Type B pancreatic cell (in vitro differentiated cells): ENCODE measurements at regions not wholly inside any gene's neighbourhood (a gene's known extent, or its start where the extent isn't known, plus 50 kb on each side); places are given as distances from the start of the nearest gene placed in this dataset.
A peak's percentile ranks its signal among the peaks of the same experiment; 100 is the strongest.

Experiments
- DNase-seq: peaks from one replicate; pipeline ENCODE4 v3.0.0; 2021; ENCODE audit warnings: mixed read lengths; ENCODE audit not compliant: unreplicated experiment; ENCODE audit errors: extremely low spot score
- H3K27ac Mint-ChIP-seq: 2 replicates; pipeline ENCODE4 v1.8.0; 2021; ENCODE audit warnings: mild to moderate bottlenecking, mixed read lengths
- H3K27me3 Mint-ChIP-seq: 2 replicates; pipeline ENCODE4 v1.8.0; 2021; ENCODE audit warnings: mixed read lengths
- H3K36me3 Mint-ChIP-seq: 2 replicates; pipeline ENCODE4 v1.8.0; 2021; ENCODE audit warnings: mixed read lengths
- H3K4me1 Mint-ChIP-seq: one replicate; pipeline ENCODE4 v1.8.0; 2021; ENCODE audit warnings: mixed read lengths; ENCODE audit not compliant: unreplicated experiment
- H3K4me3 Mint-ChIP-seq: 2 replicates; pipeline ENCODE4 v1.8.0; 2021; ENCODE audit warnings: mild to moderate bottlenecking, mixed read lengths
- H3K9me3 Mint-ChIP-seq: 2 replicates; pipeline ENCODE4 v1.8.0; 2021; ENCODE audit warnings: mixed read lengths
- CTCF ChIP-seq: fragments of 200-600 bp; sonication (generic); conservative IDR thresholded peaks from 2 replicates; pipeline ENCODE4 v1.5.0; 2021; ENCODE audit warnings: antibody characterized with exemption, mild to moderate bottlenecking

DNA sequence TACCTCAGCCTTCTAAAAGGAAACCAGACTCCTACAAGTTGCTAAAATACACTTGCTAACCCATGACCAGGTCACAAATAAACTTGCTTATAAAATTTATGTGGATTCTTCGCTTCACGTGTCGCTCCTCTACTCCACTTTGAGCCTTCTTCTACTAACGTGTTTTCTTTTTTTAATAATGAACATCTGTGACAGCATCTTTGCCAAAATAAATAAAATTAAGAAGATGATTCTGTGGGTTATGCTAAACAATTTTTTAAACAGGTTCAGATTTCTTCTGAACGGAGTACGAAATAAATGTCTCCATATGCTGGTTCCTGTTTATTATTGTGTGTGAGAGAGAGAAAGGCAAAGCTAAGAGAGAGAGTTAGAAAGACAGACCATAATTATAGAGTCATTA is 735.8 kb downstream of the LTN1 start:
- no peak for DNase-seq
- no peak overlapping the region for H3K4me3 Mint-ChIP-seq
- H3K9me3 Mint-ChIP-seq, result peaks cover 4% of the 10 kb centered on the region
- no peak for TF ChIP-seq CTCF
- peaks cover 3% of the 10 kb centered on the region for H3K36me3 Mint-ChIP-seq
- H3K27me3 Mint-ChIP-seq, result no peaks in the 10 kb centered on the region
- H3K4me1 Mint-ChIP-seq, result peaks cover 29% of the 10 kb centered on the region
- H3K27ac Mint-ChIP-seq, result peak overlapping the region; percentile 33

DNA sequence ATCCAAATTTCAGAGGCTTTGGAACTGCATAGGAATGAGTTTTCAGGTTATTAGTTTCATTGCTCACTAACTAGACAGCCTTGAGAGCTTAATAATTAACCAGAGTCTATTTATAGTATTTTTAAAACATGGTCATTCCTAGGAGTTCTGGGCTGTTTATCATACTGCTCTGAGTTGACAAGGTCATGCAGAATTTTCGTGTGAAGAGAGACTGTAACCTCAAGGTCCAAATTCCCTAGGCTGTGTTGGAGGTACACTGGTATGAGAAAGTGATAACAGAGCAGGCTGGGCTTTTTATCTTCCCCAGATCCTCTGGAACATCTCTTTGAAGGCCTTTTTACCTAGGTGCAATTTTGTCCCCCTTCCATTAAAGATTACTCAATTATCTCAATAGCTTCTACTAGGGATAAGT is 736.3 kb downstream of the LTN1 start:
- Mint-ChIP-seq H3K27me3 (no peaks in the 10 kb centered on the region), H3K27ac (peak overlapping the region; percentile 33), H3K4me3 (no peak overlapping the region), H3K9me3 (peaks cover 4% of the 10 kb centered on the region), H3K4me1 (peaks cover 29% of the 10 kb centered on the region), H3K36me3 (peaks cover 3% of the 10 kb centered on the region)
- no peak for DNase-seq
- TF ChIP-seq CTCF, result no peak

GRCh38 chr21:28253961-28254360 is 738.7 kb downstream of the LTN1 start:
- Mint-ChIP-seq H3K36me3 (peaks cover 3% of the 10 kb centered on the region), H3K9me3 (peaks cover 4% of the 10 kb centered on the region), H3K4me3 (no peak overlapping the region), H3K27me3 (no peaks in the 10 kb centered on the region), H3K27ac (peak overlapping the region; percentile 18), H3K4me1 (peaks cover 34% of the 10 kb centered on the region)
- no peak for TF ChIP-seq CTCF
- no peak for DNase-seq

GRCh38 chr21:28253338-28253737 is 739.3 kb downstream of the LTN1 start:
- Mint-ChIP-seq H3K9me3 (peaks cover 4% of the 10 kb centered on the region), H3K4me1 (peaks cover 29% of the 10 kb centered on the region), H3K36me3 (peaks cover 3% of the 10 kb centered on the region), H3K27ac (peak overlapping the region; percentile 18), H3K27me3 (no peaks in the 10 kb centered on the region), H3K4me3 (no peak overlapping the region)
- no peak for DNase-seq
- no peak for TF ChIP-seq CTCF

DNA sequence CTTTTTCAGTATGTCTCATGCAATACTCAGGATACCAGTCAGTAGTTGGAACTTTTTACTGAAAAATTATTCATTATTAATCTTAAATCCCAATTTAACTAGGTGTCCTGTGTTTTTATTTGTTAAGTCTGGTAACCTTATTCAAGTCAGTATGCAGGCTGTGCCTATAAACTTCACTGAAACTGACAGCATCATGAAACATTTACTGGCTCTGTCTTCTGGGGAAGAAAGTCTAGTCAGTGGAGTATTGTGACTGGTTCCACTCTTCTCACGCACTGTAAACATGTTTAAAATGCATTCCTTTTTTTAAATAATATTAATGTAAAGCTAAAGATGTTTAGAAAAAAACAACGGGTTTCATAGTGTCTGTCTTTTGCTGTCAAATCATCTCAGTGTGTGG is 739.7 kb downstream of the LTN1 start:
- Mint-ChIP-seq H3K4me3 (no peak overlapping the region), H3K36me3 (peaks cover under 1% of the 10 kb centered on the region), H3K9me3 (peaks cover under 1% of the 10 kb centered on the region), H3K27me3 (no peaks in the 10 kb centered on the region), H3K4me1 (peaks cover 25% of the 10 kb centered on the region), H3K27ac (no peak overlapping the region)
- no peak for DNase-seq
- no peak for TF ChIP-seq CTCF

GRCh38 chr21:28250946-28251345 is 741.7 kb downstream of the LTN1 start:
- no peak overlapping the region for H3K27ac Mint-ChIP-seq
- no peaks in the 10 kb centered on the region for H3K27me3 Mint-ChIP-seq
- no peak for TF ChIP-seq CTCF
- H3K4me3 Mint-ChIP-seq, result no peak overlapping the region
- no peaks in the 10 kb centered on the region for H3K36me3 Mint-ChIP-seq
- no peaks in the 10 kb centered on the region for H3K9me3 Mint-ChIP-seq
- no peak for DNase-seq
- peaks cover 5% of the 10 kb centered on the region for H3K4me1 Mint-ChIP-seq
